Liver (tissue), 2 donors: ENCODE measurements at regions not wholly inside any gene's neighbourhood (a gene's known extent, or its start where the extent isn't known, plus 50 kb on each side); places are given as distances from the start of the nearest gene placed in this dataset.

Experiments used
- CTCF ChIP-seq: fragments of 150-350 bp; IDR thresholded peaks from 2 replicates; pipeline ENCODE4 v1.5.1; 2017; ENCODE audit warnings: improper control_type of control experiment, low read depth, low read length; ENCODE audit not compliant: missing input control
- MAX ChIP-seq: IDR thresholded peaks from 2 replicates; pipeline ENCODE4 v1.6.1; 2016; ENCODE audit warnings: antibody characterized with exemption
- REST ChIP-seq: IDR thresholded peaks from 2 replicates; pipeline ENCODE4 v1.6.1; 2016; ENCODE audit warnings: antibody characterized with exemption, mild to moderate bottlenecking
- donor health status: healthy.

- TF ChIP-seq MAX, result no peak
- TF ChIP-seq REST, result no peak
- TF ChIP-seq CTCF, result no peak
These were observed 79.3 kb upstream of the NPVF start for GRCh38 chr7:25307624-25308023.
